Activated CD4-positive, alpha-beta T cell treated with anti-CD3 and anti-CD28 coated beads for 4 hours (primary cell): ENCODE measurements at regions not wholly inside any gene's neighbourhood (a gene's known extent, or its start where the extent isn't known, plus 50 kb on each side); places are given as distances from the start of the nearest gene placed in this dataset.
"Not testable (repeated sequence)": the region's sequence is repeated elsewhere in the genome, so short reads cannot be mapped to it uniquely, and the experiment has no call there.

ENCODE experiments used
- DNase-seq, 2 donors: peaks; one replicate each; pipeline ENCODE4 v3.0.0-alpha.2; 2020

DNA sequence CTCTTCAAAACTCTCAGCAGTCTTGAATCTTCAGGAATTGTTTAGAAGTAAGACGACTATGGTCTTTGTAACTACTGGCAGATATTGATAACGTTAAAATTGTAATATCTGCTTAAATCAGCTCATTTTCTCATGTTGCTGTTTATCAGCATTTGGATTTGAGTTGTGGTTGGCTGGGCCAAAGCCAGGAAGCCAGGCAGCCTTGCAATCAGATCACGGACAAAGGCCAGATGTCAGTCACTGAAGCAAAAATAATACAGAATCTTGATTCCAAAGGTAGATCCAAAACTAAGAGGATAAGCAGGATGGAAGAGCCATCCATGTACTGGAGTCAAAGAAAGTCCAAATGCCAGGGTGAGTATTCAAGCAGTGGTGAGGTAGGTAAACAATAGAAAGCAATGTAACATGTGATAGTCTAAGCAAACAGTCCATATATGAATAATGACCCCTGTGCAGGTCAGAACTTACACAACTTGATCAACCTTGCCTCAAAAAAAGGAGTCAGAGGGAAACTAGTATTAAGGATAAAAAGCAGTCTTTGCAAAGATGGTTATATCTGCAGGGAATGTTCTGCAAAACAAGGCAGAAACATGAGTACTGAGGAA is 95.8 kb upstream of the RAP1B start:
- DNase-seq, result no peak

GRCh38 chr12:68515793-68516192 is 94.9 kb upstream of the RAP1B start:
- no peak for DNase-seq

DNA sequence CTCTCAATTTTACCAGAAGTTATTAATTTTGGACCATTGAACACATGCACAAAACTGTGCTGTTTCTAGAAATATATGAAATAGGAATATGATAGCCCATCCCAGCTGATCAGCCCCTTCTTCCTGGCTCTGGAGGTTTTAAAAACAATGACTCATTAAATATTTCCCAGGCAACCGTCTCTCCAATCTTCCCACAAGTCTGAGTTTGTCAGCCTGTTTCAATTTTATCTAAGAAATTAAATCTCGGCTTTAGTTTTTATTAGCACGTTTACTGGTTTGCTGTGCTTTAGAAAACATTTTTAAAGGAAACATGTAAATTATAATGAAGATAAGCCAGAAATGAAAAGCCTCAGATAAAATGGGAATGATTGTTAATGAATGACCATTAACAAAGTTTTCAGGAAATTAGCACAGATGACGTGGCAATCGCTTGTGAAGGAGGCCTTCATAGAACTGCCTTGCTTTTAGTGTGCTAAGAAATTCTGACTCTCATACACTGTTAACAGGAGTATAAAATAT is 89.3 kb upstream of the RAP1B start:
- no peak for DNase-seq

DNA sequence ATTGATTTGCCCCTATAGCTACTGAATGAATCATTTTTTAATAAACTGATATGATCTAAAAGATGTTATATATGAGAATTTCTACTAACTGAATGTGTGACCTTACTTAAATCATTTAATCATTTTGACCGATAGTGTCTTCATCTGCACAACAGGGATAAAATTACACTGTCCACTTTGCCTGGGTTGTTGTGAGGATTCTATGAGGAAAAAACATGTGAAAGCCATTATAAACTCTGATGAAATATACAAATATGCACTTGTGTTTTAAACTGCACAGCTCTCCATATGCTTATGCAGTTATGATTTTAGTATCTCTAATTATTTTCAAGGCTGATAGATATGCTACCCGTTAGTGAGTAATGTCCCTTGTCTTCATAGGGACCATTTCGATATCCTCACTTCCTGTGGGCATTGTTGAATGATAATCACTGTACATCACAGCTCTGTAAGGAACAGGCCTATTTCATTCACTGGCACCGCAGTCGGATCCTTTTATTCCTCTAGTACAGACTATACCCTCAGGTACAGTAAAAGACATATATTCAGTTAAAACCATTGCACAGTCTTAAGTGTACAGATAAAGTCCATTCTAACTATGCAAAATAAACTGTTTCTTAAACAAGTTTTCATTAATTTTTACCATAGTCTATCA is 88.7 kb upstream of the RAP1B start:
- no peak for DNase-seq

- DNase-seq, result no peak
These were observed 81.2 kb upstream of the RAP1B start for GRCh38 chr12:68529466-68529865.

DNA sequence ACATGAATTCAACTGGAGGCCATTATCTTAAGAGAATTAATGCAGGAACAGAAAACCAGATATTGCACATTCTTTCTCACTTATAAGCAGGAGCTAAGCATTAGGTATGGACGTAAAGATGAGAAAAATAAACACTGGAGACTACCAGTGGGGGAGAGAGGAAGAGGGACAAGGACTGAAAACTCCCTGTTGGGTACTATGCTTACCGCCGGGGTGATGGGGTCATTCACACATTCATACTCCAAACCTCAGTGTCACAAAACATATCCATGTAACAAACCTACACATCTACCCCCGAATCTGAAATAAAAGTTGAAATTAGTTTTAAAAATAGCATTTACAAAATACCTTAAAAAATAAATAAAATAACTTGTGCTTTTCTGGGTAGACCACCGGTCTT is 80.8 kb upstream of the RAP1B start:
- no peak for DNase-seq

- no peak for DNase-seq
These were observed 80.4 kb upstream of the RAP1B start for GRCh38 chr12:68530299-68530698.

DNA sequence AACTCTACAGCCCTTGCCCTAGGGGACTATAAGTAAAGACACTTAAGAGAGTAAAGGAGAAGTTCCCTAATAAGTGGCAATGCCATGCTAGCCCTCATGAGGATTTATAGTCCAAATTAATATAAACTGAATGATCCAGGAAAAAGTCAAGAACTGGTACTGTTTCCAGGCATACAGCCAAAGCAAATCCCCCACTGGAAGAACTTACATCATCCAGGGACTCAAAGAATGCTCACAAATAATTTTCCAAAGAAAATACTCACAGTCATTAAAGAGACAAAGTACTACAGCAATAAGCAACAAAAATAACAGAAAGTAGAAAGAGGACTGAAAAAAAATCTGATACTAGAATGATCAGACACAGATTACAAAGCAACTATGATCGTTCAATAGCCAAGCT is 79.7 kb upstream of the RAP1B start:
- no peak for DNase-seq

GRCh38 chr12:68532204-68532886 is 78.4 kb upstream of the RAP1B start:
- DNase-seq, result no peak

DNA sequence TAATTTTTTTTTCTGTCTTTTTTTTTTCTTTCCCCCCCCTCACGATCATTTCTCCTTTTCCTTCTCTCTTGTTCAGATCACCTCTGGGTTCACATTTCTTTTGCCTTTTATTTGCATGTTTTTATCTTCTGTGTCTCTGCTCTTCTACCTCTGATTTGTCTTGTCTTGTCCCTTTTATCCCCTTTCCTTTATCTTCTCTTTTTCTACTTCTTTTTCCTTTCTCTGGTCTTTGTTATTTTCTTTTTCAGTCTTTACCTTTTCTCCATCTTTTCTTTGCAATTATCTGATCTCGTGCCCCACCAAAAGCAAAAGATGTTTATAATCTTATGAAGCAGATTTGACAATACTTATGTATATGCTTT is 77.8 kb upstream of the RAP1B start:
- no peak for DNase-seq

DNA sequence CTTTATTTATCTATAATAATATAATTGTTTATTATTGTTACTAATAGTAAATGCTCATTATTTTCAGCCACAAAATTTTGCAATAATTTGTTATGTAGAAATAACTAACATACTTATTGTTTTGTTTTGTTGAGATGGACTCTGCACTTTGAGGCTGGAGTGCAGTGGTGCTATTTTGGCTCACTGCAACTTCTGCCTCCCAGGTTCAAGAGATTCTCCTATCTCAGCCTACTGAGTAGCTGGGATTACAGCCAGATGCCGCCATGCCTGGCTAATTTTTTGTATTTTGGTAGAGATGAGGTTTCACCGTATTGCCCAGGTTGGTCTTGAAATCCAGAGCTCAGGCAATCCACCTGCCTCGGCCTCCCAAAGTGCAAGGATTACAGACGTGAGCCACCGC is 76.6 kb upstream of the RAP1B start:
- no peak for DNase-seq

GRCh38 chr12:68536885-68537485 is 73.7 kb upstream of the RAP1B start:
- no peak for DNase-seq

- DNase-seq, result no peak
These were observed 73.1 kb upstream of the RAP1B start for GRCh38 chr12:68537571-68537970.

GRCh38 chr12:68538726-68539614 is 71.7 kb upstream of the RAP1B start:
- DNase-seq, result peak; percentile 26 to 44

DNA sequence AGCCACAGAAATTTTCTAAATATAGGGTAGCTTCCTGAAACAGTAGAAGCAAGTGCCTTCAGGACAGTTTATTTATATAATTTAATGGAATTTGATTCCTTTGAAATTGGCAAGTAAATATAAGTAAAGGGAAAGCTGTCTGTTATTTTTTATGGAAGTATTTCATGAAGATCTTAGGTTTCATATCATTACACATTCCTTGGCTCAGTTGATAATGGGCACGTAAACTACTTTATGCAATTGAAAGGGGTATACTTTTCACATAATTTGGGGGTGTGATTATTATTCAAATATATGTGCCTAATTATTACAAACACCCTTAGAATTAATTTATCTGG is 71.1 kb upstream of the RAP1B start:
- no peak for DNase-seq

DNA sequence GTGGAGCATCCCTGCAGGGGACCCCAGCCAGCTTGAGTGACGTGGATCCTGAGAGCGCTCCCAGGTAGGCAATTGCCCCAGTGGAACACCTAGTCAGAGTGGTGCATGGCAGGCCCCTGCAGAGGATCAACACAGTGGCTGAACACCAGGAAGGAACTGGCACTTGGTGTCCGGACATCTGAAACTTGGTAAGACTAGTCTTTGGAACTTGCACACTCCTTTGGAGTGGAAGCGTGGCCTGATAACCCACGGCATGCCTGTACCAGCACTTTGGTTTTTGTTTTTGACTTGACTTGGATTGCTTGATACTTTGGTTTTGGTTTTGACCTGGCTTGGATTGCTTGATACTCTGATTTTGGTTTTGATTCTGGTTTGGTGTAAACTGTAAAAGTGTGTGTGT is 69.9 kb upstream of the RAP1B start:
- not testable (repeated sequence) for DNase-seq

GRCh38 chr12:68547318-68547717 is 63.4 kb upstream of the RAP1B start:
- DNase-seq, result not testable (repeated sequence)

DNA sequence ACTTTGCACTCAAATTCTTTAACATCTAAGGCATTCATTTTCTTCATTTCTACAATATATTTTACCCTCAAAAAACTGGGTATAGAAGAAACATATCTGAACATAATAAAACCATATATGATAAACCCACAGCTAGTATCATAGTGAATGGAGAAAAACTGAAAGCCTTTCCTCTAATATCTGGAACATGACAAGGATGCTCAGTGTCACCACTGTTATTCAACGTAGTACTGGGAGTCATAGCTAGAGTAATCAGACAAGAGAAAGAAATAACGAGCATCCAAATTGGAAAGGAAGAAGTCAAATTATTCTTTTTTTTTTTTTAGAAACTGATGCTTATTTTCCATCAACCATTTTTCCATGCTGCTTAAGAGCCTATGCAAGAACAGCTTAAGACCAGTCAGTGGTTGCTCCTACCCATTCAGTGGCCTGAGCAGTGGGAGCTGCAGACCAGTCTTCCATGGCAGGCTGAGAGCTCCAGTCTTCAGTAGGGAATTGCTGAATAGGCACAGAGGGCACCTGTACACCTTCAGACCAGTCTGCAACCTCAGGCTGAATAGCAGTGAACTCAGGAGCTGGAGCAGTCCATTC is 58.0 kb upstream of the RAP1B start:
- not testable (repeated sequence) for DNase-seq

GRCh38 chr12:68557011-68557730 is 53.5 kb upstream of the RAP1B start:
- DNase-seq, result no peak

GRCh38 chr12:68559246-68559645 is 51.5 kb upstream of the RAP1B start:
- DNase-seq, result no peak

DNA sequence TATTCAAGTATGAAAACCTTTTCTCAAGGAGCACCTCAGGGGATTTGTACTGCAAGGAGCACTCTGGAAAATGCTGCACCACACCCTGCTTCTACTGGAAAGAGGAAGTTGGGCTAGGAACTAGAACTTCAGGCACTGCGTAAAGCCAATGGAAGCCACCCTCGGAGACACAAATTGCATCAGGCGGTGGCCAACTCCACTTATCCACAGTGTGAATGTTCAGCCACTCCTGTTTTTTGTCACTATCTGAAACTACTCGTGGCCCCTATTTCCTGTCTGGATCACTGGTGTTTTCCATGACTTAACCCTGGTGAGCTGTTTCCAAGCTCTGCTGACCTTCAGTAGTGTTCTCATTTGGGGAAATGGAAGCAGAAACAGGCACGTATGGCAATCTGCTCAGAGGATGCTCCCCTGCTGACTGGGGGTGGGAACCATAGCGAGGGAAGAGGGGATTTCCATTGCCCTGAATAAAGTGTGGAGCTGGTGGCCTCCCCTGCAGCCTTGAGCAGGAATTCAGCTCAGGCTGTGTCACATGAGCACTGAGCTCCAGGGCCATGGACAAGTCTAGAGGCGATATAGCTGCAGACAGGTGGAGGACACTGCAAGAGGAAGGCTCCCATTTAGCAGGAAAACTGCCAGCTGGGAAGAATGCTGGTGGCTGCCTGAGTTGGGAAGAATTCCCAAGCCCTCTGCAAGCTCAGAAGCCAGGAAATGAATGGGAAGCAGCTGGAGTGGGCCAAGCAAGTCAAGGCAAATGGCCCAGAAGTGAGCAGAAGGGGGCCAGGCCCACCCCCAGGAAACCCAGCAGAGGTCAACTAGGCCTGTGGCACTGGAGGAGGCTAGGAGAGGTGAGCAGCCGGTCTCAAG is 50.5 kb upstream of the RAP1B start:
- DNase-seq, result no peak
